A549 (cell line): ENCODE measurements at regions not wholly inside any gene's neighbourhood (a gene's known extent, or its start where the extent isn't known, plus 50 kb on each side); places are given as distances from the start of the nearest gene placed in this dataset.

Experiments
- ATAC-seq, 2 experiments: fragments of 200-7000 bp in 1 of 2; fragments of >200 bp in 1 of 2; cut with Nextera tagmentation in 1 of 2; cut with Tn5 transposase in 1 of 2; 3 replicates each; pipeline versions ENCODE4 v1.8.0 to v1.9.1; 2018 to 2020; ENCODE audit warnings: mild to moderate bottlenecking in 1 of 2, moderate library complexity in 1 of 2
- CTCF ChIA-PET: fragments of 300-600 bp; sonication (Branson Sonifier 250); formaldehyde crosslinking; extraction: SDS; loops from one replicate; lab custom pipeline; 2021; ENCODE audit warnings: antibody characterized with exemption, inconsistent platforms; lab: Yijun Ruan, JAX
- POLR2A ChIA-PET: fragments of 350-600 bp; formaldehyde crosslinking; extraction: SDS; loops from one replicate; lab custom pipeline; 2021; ENCODE audit warnings: antibody characterized with exemption, inconsistent platforms; lab: Yijun Ruan, JAX
- DNase-seq, 2 experiments: peaks; one replicate each; pipeline versions ENCODE4 v3.0.0 to v3.0.0-alpha.2; 2011 to 2016; ENCODE audit warnings: low read depth in 1 of 2, low spot score in 1 of 2
- FAIRE-seq: peaks from 2 replicates; lab custom pipeline; 2011; peaks lifted over from hg19 to GRCh38; lab: Jason Lieb, UNC
- H3K27ac ChIP-seq, 2 experiments: fragments of >200 bp; sonication (Bioruptor Twin); formaldehyde crosslinking; 3 replicates each; pipeline ENCODE4 v1.5.1; 2016 to 2017
- H3K4me1 ChIP-seq: fragments of >200 bp; sonication (Bioruptor Twin); formaldehyde crosslinking; 3 replicates; pipeline ENCODE4 v1.6.1; 2016
- H3K4me2 ChIP-seq: fragments of >200 bp; sonication (Bioruptor Twin); formaldehyde crosslinking; 3 replicates; pipeline ENCODE4 v1.6.1; 2016
- H3K4me3 ChIP-seq: fragments of >200 bp; sonication (Bioruptor Twin); formaldehyde crosslinking; 3 replicates; pipeline ENCODE4 v1.5.1; 2016
- H3K9me3 ChIP-seq: fragments of >200 bp; sonication (Bioruptor Twin); formaldehyde crosslinking; 3 replicates; pipeline ENCODE4 v1.6.1; 2016
- CBX2 ChIP-seq: fragments of 200-600 bp; sonication (generic); IDR thresholded peaks from 2 replicates; pipeline ENCODE4 v1.6.1; 2016; ENCODE audit warnings: low read depth, mild to moderate bottlenecking, borderline replicate concordance
- CHD4 ChIP-seq: fragments of 200-600 bp; sonication (generic); IDR thresholded peaks from 2 replicates; pipeline ENCODE4 v1.6.1; 2016; ENCODE audit warnings: antibody characterized with exemption, mild to moderate bottlenecking, borderline replicate concordance
- CTCF ChIP-seq: fragments of >200 bp; sonication (Bioruptor Twin); formaldehyde crosslinking; IDR thresholded peaks from 3 replicates; pipeline ENCODE4 v1.5.1; 2016
- EHMT2 ChIP-seq: fragments of 200-600 bp; sonication (generic); IDR thresholded peaks from 2 replicates; pipeline ENCODE4 v1.6.1; 2016; ENCODE audit warnings: antibody characterized with exemption, low read depth, mild to moderate bottlenecking, moderate library complexity
- ESRRA ChIP-seq: fragments of 150-350 bp; IDR thresholded peaks from 2 replicates; pipeline ENCODE4 v1.6.1; 2014; ENCODE audit warnings: mild to moderate bottlenecking, low read length, borderline replicate concordance
- FOSB ChIP-seq: fragments of 250-450 bp; sonication (Bioruptor Pico); IDR thresholded peaks from 2 replicates; pipeline ENCODE4 v1.5.0; 2020; ENCODE audit warnings: mild to moderate bottlenecking, moderate library complexity
- FOXS1 ChIP-seq: fragments of 250-450 bp; sonication (Bioruptor Pico); IDR thresholded peaks from 2 replicates; pipeline ENCODE4 v1.5.0; 2020; ENCODE audit warnings: mild to moderate bottlenecking, moderate library complexity
- GATA3 ChIP-seq: IDR thresholded peaks from 2 replicates; pipeline ENCODE4 v1.6.1; 2012; ENCODE audit warnings: borderline replicate concordance
- HEYL ChIP-seq: fragments of 250-450 bp; sonication (Bioruptor Pico); IDR thresholded peaks from 2 replicates; pipeline ENCODE4 v1.8.0; 2021; ENCODE audit warnings: mild to moderate bottlenecking, moderate library complexity
- HOXB13 ChIP-seq: fragments of 250-450 bp; sonication (Bioruptor Pico); IDR thresholded peaks from 2 replicates; pipeline ENCODE4 v1.5.0; 2020; ENCODE audit warnings: low read depth, mild to moderate bottlenecking, moderate library complexity
- HOXB5 ChIP-seq: fragments of 250-450 bp; sonication (Bioruptor Pico); IDR thresholded peaks from 2 replicates; pipeline ENCODE4 v1.5.0; 2020; ENCODE audit warnings: mild to moderate bottlenecking, moderate library complexity
- JUN ChIP-seq, 2 experiments: fragments of >200 bp; sonication (Bioruptor Twin); formaldehyde crosslinking; IDR thresholded peaks; 2 replicates in 1 of 2; 3 replicates in 1 of 2; pipeline ENCODE4 v1.6.1; 2016 to 2017
- KDM5A ChIP-seq: fragments of 200-600 bp; sonication (generic); IDR thresholded peaks from 2 replicates; pipeline ENCODE4 v1.6.1; 2016; ENCODE audit warnings: antibody characterized with exemption, mild to moderate bottlenecking
- MAZ ChIP-seq: fragments of 150-350 bp; IDR thresholded peaks from 2 replicates; pipeline ENCODE4 v1.6.1; 2014; ENCODE audit warnings: antibody characterized with exemption, low read depth, low read length, borderline replicate concordance
- NFE2L2 ChIP-seq: fragments of 150-350 bp; conservative IDR thresholded peaks from 2 replicates; pipeline ENCODE4 v1.6.1; 2014; ENCODE audit warnings: low read length
- NPAS2 ChIP-seq: fragments of 250-450 bp; sonication (Bioruptor Pico); IDR thresholded peaks from 2 replicates; pipeline ENCODE4 v1.8.0; 2022; ENCODE audit warnings: mild to moderate bottlenecking, moderate library complexity, borderline replicate concordance
- NR3C1 ChIP-seq: fragments of >200 bp; sonication (Bioruptor Twin); formaldehyde crosslinking; IDR thresholded peaks from 3 replicates; pipeline ENCODE4 v1.6.1; 2017
- PHF8 ChIP-seq: fragments of 200-600 bp; sonication (generic); IDR thresholded peaks from 2 replicates; pipeline ENCODE4 v1.6.1; 2016; ENCODE audit warnings: low read depth, mild to moderate bottlenecking, antibody characterized with exemption, moderate library complexity, borderline replicate concordance
- SMC3 ChIP-seq: fragments of >200 bp; sonication (Bioruptor Twin); formaldehyde crosslinking; IDR thresholded peaks from 3 replicates; pipeline ENCODE4 v1.6.1; 2018; ENCODE audit warnings: inconsistent platforms
- ZC3H11A ChIP-seq: fragments of 450-650 bp; IDR thresholded peaks from 2 replicates; pipeline ENCODE4 v1.6.1; 2014; ENCODE audit warnings: antibody characterized with exemption, mild to moderate bottlenecking
- ZNF302 ChIP-seq: fragments of 250-450 bp; sonication (Bioruptor Pico); IDR thresholded peaks from 2 replicates; pipeline ENCODE4 v1.9.0; 2021; ENCODE audit warnings: inconsistent platforms, mild to moderate bottlenecking, moderate library complexity
- WGBS: methylation state at CpG from one replicate; pipeline ENCODE4 v1.1.6; 2017; ENCODE audit errors: missing lambda C conversion rate; 5-methylcytosine and 5-hydroxymethylcytosine counted together
- TF ChIP-seq, protein P1 (sequence below): fragments of 200-600 bp; sonication (generic); IDR thresholded peaks from 2 replicates; pipeline ENCODE4 v1.6.1; 2016; ENCODE audit warnings: antibody characterized with exemption, mild to moderate bottlenecking, moderate library complexity
- TF ChIP-seq, protein P2 (sequence below): IDR thresholded peaks from 2 replicates; pipeline ENCODE4 v1.6.1; 2012
- TF ChIP-seq, protein P3 (sequence below): fragments of >200 bp; sonication (Bioruptor Twin); formaldehyde crosslinking; IDR thresholded peaks from 3 replicates; pipeline ENCODE4 v1.6.1; 2016
- TF ChIP-seq, protein P4 (sequence below): IDR thresholded peaks from 2 replicates; pipeline ENCODE4 v1.6.1; 2012
- TF ChIP-seq, protein P5 (sequence below): IDR thresholded peaks from 2 replicates; pipeline ENCODE4 v1.6.1; 2012; ENCODE audit warnings: low read depth, borderline replicate concordance

- WGBS = 1% methylated on average over 3 of the region's 3 CpGs
- no peak overlapping the region for H3K27ac ChIP-seq
- no peak for ATAC-seq
- H3K4me3 ChIP-seq = no peak overlapping the region
- H3K4me1 ChIP-seq = no peaks in the 10 kb centered on the region
- POLR2A ChIA-PET = no interaction called here
- no peak overlapping the region for H3K4me2 ChIP-seq
- DNase-seq = no peak
- FAIRE-seq = no peak
- H3K9me3 ChIP-seq = no peaks in the 10 kb centered on the region
- TF ChIP-seq, protein P1, sequence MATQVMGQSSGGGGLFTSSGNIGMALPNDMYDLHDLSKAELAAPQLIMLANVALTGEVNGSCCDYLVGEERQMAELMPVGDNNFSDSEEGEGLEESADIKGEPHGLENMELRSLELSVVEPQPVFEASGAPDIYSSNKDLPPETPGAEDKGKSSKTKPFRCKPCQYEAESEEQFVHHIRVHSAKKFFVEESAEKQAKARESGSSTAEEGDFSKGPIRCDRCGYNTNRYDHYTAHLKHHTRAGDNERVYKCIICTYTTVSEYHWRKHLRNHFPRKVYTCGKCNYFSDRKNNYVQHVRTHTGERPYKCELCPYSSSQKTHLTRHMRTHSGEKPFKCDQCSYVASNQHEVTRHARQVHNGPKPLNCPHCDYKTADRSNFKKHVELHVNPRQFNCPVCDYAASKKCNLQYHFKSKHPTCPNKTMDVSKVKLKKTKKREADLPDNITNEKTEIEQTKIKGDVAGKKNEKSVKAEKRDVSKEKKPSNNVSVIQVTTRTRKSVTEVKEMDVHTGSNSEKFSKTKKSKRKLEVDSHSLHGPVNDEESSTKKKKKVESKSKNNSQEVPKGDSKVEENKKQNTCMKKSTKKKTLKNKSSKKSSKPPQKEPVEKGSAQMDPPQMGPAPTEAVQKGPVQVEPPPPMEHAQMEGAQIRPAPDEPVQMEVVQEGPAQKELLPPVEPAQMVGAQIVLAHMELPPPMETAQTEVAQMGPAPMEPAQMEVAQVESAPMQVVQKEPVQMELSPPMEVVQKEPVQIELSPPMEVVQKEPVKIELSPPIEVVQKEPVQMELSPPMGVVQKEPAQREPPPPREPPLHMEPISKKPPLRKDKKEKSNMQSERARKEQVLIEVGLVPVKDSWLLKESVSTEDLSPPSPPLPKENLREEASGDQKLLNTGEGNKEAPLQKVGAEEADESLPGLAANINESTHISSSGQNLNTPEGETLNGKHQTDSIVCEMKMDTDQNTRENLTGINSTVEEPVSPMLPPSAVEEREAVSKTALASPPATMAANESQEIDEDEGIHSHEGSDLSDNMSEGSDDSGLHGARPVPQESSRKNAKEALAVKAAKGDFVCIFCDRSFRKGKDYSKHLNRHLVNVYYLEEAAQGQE = no peak
- TF ChIP-seq, protein P2, sequence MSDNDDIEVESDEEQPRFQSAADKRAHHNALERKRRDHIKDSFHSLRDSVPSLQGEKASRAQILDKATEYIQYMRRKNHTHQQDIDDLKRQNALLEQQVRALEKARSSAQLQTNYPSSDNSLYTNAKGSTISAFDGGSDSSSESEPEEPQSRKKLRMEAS = no peak
- TF ChIP-seq NFE2L2 (no peak), JUN (IDR thresholded peaks at IDR 0.05) (no peak), ZNF302 (CRISPR knock-in tag) (no peak), GATA3 (no peak), ZC3H11A (no peak)
- TF ChIP-seq, all 56 proteins: peak for 0
- CTCF ChIA-PET = no interaction called here
These were observed 523.1 kb upstream of the ZNF462 start for GRCh38 chr9:106339882-106340281.

- Histone ChIP-seq H3K9me3 (no peaks in the 10 kb centered on the region), H3K4me3 (no peak overlapping the region), H3K4me2 (no peak overlapping the region), H3K4me1 (no peaks in the 10 kb centered on the region), H3K27ac (no peak overlapping the region)
- 53% methylated on average over 1 of the region's 1 CpG for WGBS
- no peak for FAIRE-seq
- TF ChIP-seq CTCF (no peak), NFE2L2 (no peak), PHF8 (no peak), HOXB13 (CRISPR knock-in tag) (no peak), NR3C1 (no peak), NPAS2 (CRISPR knock-in tag) (no peak), EHMT2 (no peak), SMC3 (no peak)
- TF ChIP-seq, protein P3, sequence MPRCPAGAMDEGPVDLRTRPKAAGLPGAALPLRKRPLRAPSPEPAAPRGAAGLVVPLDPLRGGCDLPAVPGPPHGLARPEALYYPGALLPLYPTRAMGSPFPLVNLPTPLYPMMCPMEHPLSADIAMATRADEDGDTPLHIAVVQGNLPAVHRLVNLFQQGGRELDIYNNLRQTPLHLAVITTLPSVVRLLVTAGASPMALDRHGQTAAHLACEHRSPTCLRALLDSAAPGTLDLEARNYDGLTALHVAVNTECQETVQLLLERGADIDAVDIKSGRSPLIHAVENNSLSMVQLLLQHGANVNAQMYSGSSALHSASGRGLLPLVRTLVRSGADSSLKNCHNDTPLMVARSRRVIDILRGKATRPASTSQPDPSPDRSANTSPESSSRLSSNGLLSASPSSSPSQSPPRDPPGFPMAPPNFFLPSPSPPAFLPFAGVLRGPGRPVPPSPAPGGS = no peak
- TF ChIP-seq, protein P4, sequence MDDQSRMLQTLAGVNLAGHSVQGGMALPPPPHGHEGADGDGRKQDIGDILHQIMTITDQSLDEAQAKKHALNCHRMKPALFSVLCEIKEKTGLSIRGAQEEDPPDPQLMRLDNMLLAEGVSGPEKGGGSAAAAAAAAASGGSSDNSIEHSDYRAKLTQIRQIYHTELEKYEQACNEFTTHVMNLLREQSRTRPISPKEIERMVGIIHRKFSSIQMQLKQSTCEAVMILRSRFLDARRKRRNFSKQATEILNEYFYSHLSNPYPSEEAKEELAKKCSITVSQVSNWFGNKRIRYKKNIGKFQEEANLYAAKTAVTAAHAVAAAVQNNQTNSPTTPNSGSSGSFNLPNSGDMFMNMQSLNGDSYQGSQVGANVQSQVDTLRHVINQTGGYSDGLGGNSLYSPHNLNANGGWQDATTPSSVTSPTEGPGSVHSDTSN = no peak
- CTCF ChIA-PET = no interaction called here
- ATAC-seq = no peak
- DNase-seq = no peak
- POLR2A ChIA-PET = no interaction called here
These were observed 512.2 kb upstream of the ZNF462 start for GRCh38 chr9:106350777-106351176.

GRCh38 chr9:106356924-106357323 lies 506.0 kb upstream of the ZNF462 start:
- no peak for DNase-seq
- ChIA-PET POLR2A (no interaction called here), CTCF (no interaction called here)
- H3K27ac ChIP-seq = no peak overlapping the region
- no peak for FAIRE-seq
- no peaks in the 10 kb centered on the region for H3K9me3 ChIP-seq
- H3K4me1 ChIP-seq = no peaks in the 10 kb centered on the region
- ATAC-seq = no peak
- TF ChIP-seq PHF8 = no peak
- no peak for TF ChIP-seq CBX2
- no peak for TF ChIP-seq CHD4
- TF ChIP-seq SMC3 = no peak
- no peak for TF ChIP-seq FOXS1 (CRISPR knock-in tag)
- no peak for TF ChIP-seq KDM5A
- TF ChIP-seq FOSB = no peak
- TF ChIP-seq ESRRA = no peak
- no peak for TF ChIP-seq HOXB5 (CRISPR knock-in tag)
- TF ChIP-seq HEYL = no peak
- TF ChIP-seq, protein P5, sequence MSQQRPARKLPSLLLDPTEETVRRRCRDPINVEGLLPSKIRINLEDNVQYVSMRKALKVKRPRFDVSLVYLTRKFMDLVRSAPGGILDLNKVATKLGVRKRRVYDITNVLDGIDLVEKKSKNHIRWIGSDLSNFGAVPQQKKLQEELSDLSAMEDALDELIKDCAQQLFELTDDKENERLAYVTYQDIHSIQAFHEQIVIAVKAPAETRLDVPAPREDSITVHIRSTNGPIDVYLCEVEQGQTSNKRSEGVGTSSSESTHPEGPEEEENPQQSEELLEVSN = no peak
- TF ChIP-seq MAZ = no peak
- no peak for TF ChIP-seq ZC3H11A
- TF ChIP-seq ZNF302 (CRISPR knock-in tag) = no peak
- no peak overlapping the region for H3K4me2 ChIP-seq
- no peak overlapping the region for H3K4me3 ChIP-seq
